ENCODE measurements at regions not wholly inside any gene's neighbourhood (a gene's known extent, or its start where the extent isn't known, plus 50 kb on each side); places are given as distances from the start of the nearest gene placed in this dataset.
"Not testable (repeated sequence)": the region's sequence is repeated elsewhere in the genome, so short reads cannot be mapped to it uniquely, and the experiment has no call there.

GRCh38 chr16:77048085-77048484 is 142.9 kb upstream of the MON1B start:
- Mint-ChIP-seq H3K4me3 (no peak overlapping the region), H3K27ac (no peak overlapping the region), H3K4me1 (peaks cover 13% of the 10 kb centered on the region), H3K36me3 (ENCODE audit: low read depth) (no peaks in the 10 kb centered on the region), H3K27me3 (ENCODE audit: low read depth, poor library complexity) (peaks cover 6% of the 10 kb centered on the region), H3K9me3 (no peaks in the 10 kb centered on the region)
- DNase-seq, result no peak
- no peak for TF ChIP-seq CTCF (IDR thresholded peaks at IDR 0.05)

GRCh38 chr16:77049577-77049976 is 141.4 kb upstream of the MON1B start:
- Mint-ChIP-seq H3K36me3 (ENCODE audit: low read depth) (no peaks in the 10 kb centered on the region), H3K4me3 (no peak overlapping the region), H3K27me3 (ENCODE audit: low read depth, poor library complexity) (peaks cover 6% of the 10 kb centered on the region), H3K9me3 (no peaks in the 10 kb centered on the region), H3K27ac (no peak overlapping the region), H3K4me1 (peaks cover 13% of the 10 kb centered on the region)
- DNase-seq, result no peak
- TF ChIP-seq CTCF (IDR thresholded peaks at IDR 0.05), result no peak

- not testable (repeated sequence) for DNase-seq; H3K36me3 Mint-ChIP-seq (ENCODE audit: low read depth); H3K27ac Mint-ChIP-seq; H3K27me3 Mint-ChIP-seq (ENCODE audit: low read depth, poor library complexity); H3K4me3 Mint-ChIP-seq; H3K4me1 Mint-ChIP-seq; H3K9me3 Mint-ChIP-seq
These were observed 134.4 kb upstream of the MON1B start for GRCh38 chr16:77056597-77056996.

GRCh38 chr16:77057161-77057774 is 133.7 kb upstream of the MON1B start:
- Mint-ChIP-seq H3K4me1 (no peaks in the 10 kb centered on the region), H3K4me3 (no peak overlapping the region), H3K36me3 (ENCODE audit: low read depth) (no peaks in the 10 kb centered on the region), H3K27me3 (ENCODE audit: low read depth, poor library complexity) (peaks cover 5% of the 10 kb centered on the region), H3K27ac (no peak overlapping the region), H3K9me3 (peaks cover 4% of the 10 kb centered on the region)
- DNase-seq, result no peak
- no peak for TF ChIP-seq CTCF (IDR thresholded peaks at IDR 0.05)

GRCh38 chr16:77059446-77059845 is 131.5 kb upstream of the MON1B start:
- Mint-ChIP-seq H3K27me3 (ENCODE audit: low read depth, poor library complexity) (peaks cover 8% of the 10 kb centered on the region), H3K27ac (no peak overlapping the region), H3K4me1 (peaks cover 17% of the 10 kb centered on the region), H3K9me3 (peaks cover 4% of the 10 kb centered on the region), H3K4me3 (no peak overlapping the region), H3K36me3 (ENCODE audit: low read depth) (no peaks in the 10 kb centered on the region)
- TF ChIP-seq CTCF (IDR thresholded peaks at IDR 0.05), result no peak
- DNase-seq, result no peak

GRCh38 chr16:77060614-77061013 is 130.4 kb upstream of the MON1B start:
- Mint-ChIP-seq H3K27me3 (ENCODE audit: low read depth, poor library complexity) (peaks cover 8% of the 10 kb centered on the region), H3K4me1 (peaks cover 17% of the 10 kb centered on the region), H3K36me3 (ENCODE audit: low read depth) (no peaks in the 10 kb centered on the region), H3K27ac (no peak overlapping the region), H3K4me3 (no peak overlapping the region), H3K9me3 (peaks cover 4% of the 10 kb centered on the region)
- no peak for DNase-seq
- TF ChIP-seq CTCF (IDR thresholded peaks at IDR 0.05), result no peak
